ENCODE measurements at regions not wholly inside any gene's neighbourhood (a gene's known extent, or its start where the extent isn't known, plus 50 kb on each side); places are given as distances from the start of the nearest gene placed in this dataset.

GRCh38 chr13:62176051-62176450 is 760.4 kb upstream of the PCDH20 start:
- no peak overlapping the region for H3K4me3 ChIP-seq
- H3K27ac ChIP-seq: no peak overlapping the region
- no peaks in the 10 kb centered on the region for H3K4me1 ChIP-seq (ENCODE audit: low read depth)
- TF ChIP-seq CTCF (IDR thresholded peaks at IDR 0.05; ENCODE audit: low read depth, low read length): no peak
- no peaks in the 10 kb centered on the region for H3K27me3 ChIP-seq
- no peaks in the 10 kb centered on the region for H3K9me3 ChIP-seq (ENCODE audit: low read depth)
- no peak for DNase-seq (ENCODE audit: low read depth in 1 of 2, low spot score in 1 of 2)
- no peaks in the 10 kb centered on the region for H3K36me3 ChIP-seq

- Histone ChIP-seq H3K9me3 (ENCODE audit: low read depth) (no peaks in the 10 kb centered on the region), H3K4me3 (no peak overlapping the region), H3K27me3 (no peaks in the 10 kb centered on the region), H3K27ac (no peak overlapping the region), H3K36me3 (no peaks in the 10 kb centered on the region), H3K4me1 (ENCODE audit: low read depth) (no peaks in the 10 kb centered on the region)
- peak in 1 of 2 donors; percentile 3 for DNase-seq (ENCODE audit: low read depth in 1 of 2, low spot score in 1 of 2)
- no peak for TF ChIP-seq CTCF (IDR thresholded peaks at IDR 0.05; ENCODE audit: low read depth, low read length)
Observed at GRCh38 chr13:62173958-62174357, 758.3 kb upstream of the PCDH20 start.

- no peaks in the 10 kb centered on the region for H3K4me1 ChIP-seq (ENCODE audit: low read depth)
- H3K27ac ChIP-seq: no peak overlapping the region
- H3K4me3 ChIP-seq: no peak overlapping the region
- H3K9me3 ChIP-seq (ENCODE audit: low read depth): no peaks in the 10 kb centered on the region
- no peaks in the 10 kb centered on the region for H3K27me3 ChIP-seq
- no peak for TF ChIP-seq CTCF (IDR thresholded peaks at IDR 0.05; ENCODE audit: low read depth, low read length)
- no peaks in the 10 kb centered on the region for H3K36me3 ChIP-seq
- no peak for DNase-seq (ENCODE audit: low read depth in 1 of 2, low spot score in 1 of 2)
Observed at GRCh38 chr13:62171697-62172096, 756.0 kb upstream of the PCDH20 start.

- no peak for TF ChIP-seq CTCF (IDR thresholded peaks at IDR 0.05; ENCODE audit: low read depth, low read length)
- no peaks in the 10 kb centered on the region for H3K36me3 ChIP-seq
- no peak for DNase-seq (ENCODE audit: low read depth in 1 of 2, low spot score in 1 of 2)
- H3K4me3 ChIP-seq: no peak overlapping the region
- no peaks in the 10 kb centered on the region for H3K27me3 ChIP-seq
- H3K4me1 ChIP-seq (ENCODE audit: low read depth): no peaks in the 10 kb centered on the region
- H3K9me3 ChIP-seq (ENCODE audit: low read depth): no peaks in the 10 kb centered on the region
- no peak overlapping the region for H3K27ac ChIP-seq
Observed at GRCh38 chr13:62168891-62169290, 753.2 kb upstream of the PCDH20 start.

GRCh38 chr13:62167650-62168172 is 752.1 kb upstream of the PCDH20 start:
- H3K27ac ChIP-seq: no peak overlapping the region
- H3K4me1 ChIP-seq (ENCODE audit: low read depth): no peaks in the 10 kb centered on the region
- no peaks in the 10 kb centered on the region for H3K9me3 ChIP-seq (ENCODE audit: low read depth)
- H3K27me3 ChIP-seq: no peaks in the 10 kb centered on the region
- no peak for TF ChIP-seq CTCF (IDR thresholded peaks at IDR 0.05; ENCODE audit: low read depth, low read length)
- H3K4me3 ChIP-seq: no peak overlapping the region
- no peaks in the 10 kb centered on the region for H3K36me3 ChIP-seq
- no peak for DNase-seq (ENCODE audit: low read depth in 1 of 2, low spot score in 1 of 2)

- H3K27me3 ChIP-seq: no peaks in the 10 kb centered on the region
- no peaks in the 10 kb centered on the region for H3K36me3 ChIP-seq
- no peaks in the 10 kb centered on the region for H3K9me3 ChIP-seq (ENCODE audit: low read depth)
- TF ChIP-seq CTCF (IDR thresholded peaks at IDR 0.05; ENCODE audit: low read depth, low read length): no peak
- H3K4me1 ChIP-seq (ENCODE audit: low read depth): no peaks in the 10 kb centered on the region
- H3K27ac ChIP-seq: no peak overlapping the region
- H3K4me3 ChIP-seq: no peak overlapping the region
- no peak for DNase-seq (ENCODE audit: low read depth in 1 of 2, low spot score in 1 of 2)
Observed at GRCh38 chr13:62162860-62163259, 747.2 kb upstream of the PCDH20 start.
